WTC11 (cell line): ENCODE measurements at regions not wholly inside any gene's neighbourhood (a gene's known extent, or its start where the extent isn't known, plus 50 kb on each side); places are given as distances from the start of the nearest gene placed in this dataset.

Experiments used
- ATAC-seq: fragments of 200-7000 bp; cut with Tn5 transposase; 2 replicates; pipeline ENCODE4 v1.10.0; 2021; ENCODE audit warnings: mild to moderate bottlenecking, moderate library complexity
- CTCF ChIA-PET: fragments of 300-600 bp; sonication (Branson Sonifier 250); formaldehyde crosslinking; loops from one replicate; lab custom pipeline; 2021; ENCODE audit warnings: antibody characterized with exemption; lab: Charles Lee
- POLR2A ChIA-PET: fragments of 350-600 bp; sonication (Branson Sonifier 250); formaldehyde crosslinking; loops from one replicate; lab custom pipeline; 2021; ENCODE audit warnings: antibody characterized with exemption; lab: Charles Lee
- DNase-seq: peaks from one replicate; pipeline ENCODE4 v3.0.0; 2021; ENCODE audit warnings: low spot score
- H3K27ac Mint-ChIP-seq: 2 replicates; pipeline ENCODE4 v1.8.0; 2021; ENCODE audit warnings: mixed read lengths
- H3K27me3 Mint-ChIP-seq: 2 replicates; pipeline ENCODE4 v1.8.0; 2021; ENCODE audit warnings: low read depth, mild to moderate bottlenecking, moderate library complexity, mixed read lengths
- H3K36me3 Mint-ChIP-seq: 2 replicates; pipeline ENCODE4 v1.8.0; 2021; ENCODE audit warnings: mixed read lengths
- H3K4me1 Mint-ChIP-seq: 2 replicates; pipeline ENCODE4 v1.8.0; 2022; ENCODE audit warnings: mixed read lengths
- H3K4me3 Mint-ChIP-seq: 2 replicates; pipeline ENCODE4 v1.8.0; 2021; ENCODE audit warnings: mild to moderate bottlenecking, moderate library complexity, mixed read lengths
- H3K9me3 Mint-ChIP-seq: 2 replicates; pipeline ENCODE4 v1.8.0; 2021; ENCODE audit warnings: mixed read lengths
- CREB1 ChIP-seq: sonication (generic); formaldehyde crosslinking; IDR thresholded peaks from 2 replicates; pipeline ENCODE4 v1.8.0; 2023; ENCODE audit warnings: mild to moderate bottlenecking, missing genetic modification reagents
- GABPB1 ChIP-seq: sonication (generic); formaldehyde crosslinking; IDR thresholded peaks from 2 replicates; pipeline ENCODE4 v1.8.1; 2023; ENCODE audit warnings: mild to moderate bottlenecking, missing genetic modification reagents
- MYBL2 ChIP-seq: sonication (generic); formaldehyde crosslinking; IDR thresholded peaks from 2 replicates; pipeline ENCODE4 v1.8.1; 2023; ENCODE audit warnings: mild to moderate bottlenecking, moderate library complexity, missing genetic modification reagents
- NFE2L1 ChIP-seq: sonication (generic); formaldehyde crosslinking; IDR thresholded peaks from 2 replicates; pipeline ENCODE4 v1.8.1; 2023; ENCODE audit warnings: missing genetic modification reagents
- NFYB ChIP-seq: sonication (generic); formaldehyde crosslinking; conservative IDR thresholded peaks from 2 replicates; pipeline ENCODE4 v1.8.0; 2022; ENCODE audit warnings: low read depth, missing genetic modification reagents
- NR2C2 ChIP-seq: sonication (generic); formaldehyde crosslinking; IDR thresholded peaks from 2 replicates; pipeline ENCODE4 v1.8.0; 2022; ENCODE audit warnings: mild to moderate bottlenecking, missing genetic modification reagents
- SP1 ChIP-seq: sonication (generic); formaldehyde crosslinking; conservative IDR thresholded peaks from 2 replicates; pipeline ENCODE4 v1.8.1; 2022; ENCODE audit warnings: missing genetic modification reagents
- ZNF121 ChIP-seq: sonication (generic); formaldehyde crosslinking; IDR thresholded peaks from 2 replicates; pipeline ENCODE4 v1.8.0; 2023; ENCODE audit warnings: missing genetic modification reagents
- ZNF219 ChIP-seq: sonication (generic); formaldehyde crosslinking; IDR thresholded peaks from 2 replicates; pipeline ENCODE4 v1.8.0; 2023; ENCODE audit warnings: missing genetic modification reagents, mild to moderate bottlenecking, borderline replicate concordance
- TF ChIP-seq, protein P1 (sequence below): sonication (generic); formaldehyde crosslinking; IDR thresholded peaks from 2 replicates; pipeline ENCODE4 v1.8.1; 2023; ENCODE audit warnings: mild to moderate bottlenecking, missing genetic modification reagents, moderate library complexity
- TF ChIP-seq, protein P2 (sequence below): sonication (generic); formaldehyde crosslinking; IDR thresholded peaks from 2 replicates; pipeline ENCODE4 v1.8.1; 2023; ENCODE audit warnings: mild to moderate bottlenecking, moderate library complexity, missing genetic modification reagents
- TF ChIP-seq, protein P3 (sequence below): fragments of 250-450 bp; sonication (Bioruptor Pico); IDR thresholded peaks from 2 replicates; pipeline ENCODE4 v1.9.0; 2021; ENCODE audit warnings: mild to moderate bottlenecking
- TF ChIP-seq, protein P4 (sequence below): fragments of 250-450 bp; sonication (Bioruptor Pico); conservative IDR thresholded peaks from 2 replicates; pipeline ENCODE4 v1.9.0; 2021; ENCODE audit warnings: mild to moderate bottlenecking
- TF ChIP-seq, protein P5 (sequence below): fragments of 250-450 bp; sonication (Bioruptor Pico); IDR thresholded peaks from 2 replicates; pipeline ENCODE4 v1.9.0; 2021; ENCODE audit warnings: mild to moderate bottlenecking
- TF ChIP-seq, protein P6 (sequence below): sonication (generic); formaldehyde crosslinking; conservative IDR thresholded peaks from 2 replicates; pipeline ENCODE4 v1.8.1; 2023; ENCODE audit warnings: mild to moderate bottlenecking, low read depth, missing genetic modification reagents, moderate library complexity
- TF ChIP-seq, protein P7 (sequence below): sonication (generic); formaldehyde crosslinking; IDR thresholded peaks from 2 replicates; pipeline ENCODE4 v1.8.1; 2022; ENCODE audit warnings: low read depth, missing genetic modification reagents, borderline replicate concordance

DNA sequence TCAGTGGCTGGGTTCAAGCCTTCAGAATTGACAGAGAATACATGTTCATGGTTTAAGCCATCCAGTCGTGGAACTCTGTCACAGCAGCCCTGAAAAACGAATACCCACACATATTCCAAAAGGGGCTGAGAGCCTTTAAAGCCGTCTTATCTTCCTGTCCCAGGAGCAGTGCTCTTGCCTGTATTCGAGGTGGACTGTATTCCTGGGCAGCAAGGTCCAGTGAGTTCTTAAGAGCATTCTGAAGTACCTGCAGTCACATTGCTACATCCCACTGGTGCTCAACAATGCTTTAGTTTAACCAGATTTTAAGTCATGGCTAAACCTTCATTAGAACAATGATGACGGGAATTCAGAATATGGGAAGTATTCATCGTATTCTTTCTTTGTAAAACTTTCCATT is 380.7 kb upstream of the KLF4 start:
- peaks cover 10% of the 10 kb centered on the region; the same call in 1 of the 2 replicates for H3K27me3 Mint-ChIP-seq
- POLR2A ChIA-PET: no interaction called here
- H3K27ac Mint-ChIP-seq: no peak overlapping the region
- no peak for DNase-seq
- TF ChIP-seq, protein P1, sequence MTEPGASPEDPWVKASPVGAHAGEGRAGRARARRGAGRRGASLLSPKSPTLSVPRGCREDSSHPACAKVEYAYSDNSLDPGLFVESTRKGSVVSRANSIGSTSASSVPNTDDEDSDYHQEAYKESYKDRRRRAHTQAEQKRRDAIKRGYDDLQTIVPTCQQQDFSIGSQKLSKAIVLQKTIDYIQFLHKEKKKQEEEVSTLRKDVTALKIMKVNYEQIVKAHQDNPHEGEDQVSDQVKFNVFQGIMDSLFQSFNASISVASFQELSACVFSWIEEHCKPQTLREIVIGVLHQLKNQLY (CRISPR knock-in tag): no peak
- TF ChIP-seq GABPB1 (CRISPR knock-in tag): no peak
- no peak for TF ChIP-seq MYBL2 (CRISPR knock-in tag)
- TF ChIP-seq, protein P2, sequence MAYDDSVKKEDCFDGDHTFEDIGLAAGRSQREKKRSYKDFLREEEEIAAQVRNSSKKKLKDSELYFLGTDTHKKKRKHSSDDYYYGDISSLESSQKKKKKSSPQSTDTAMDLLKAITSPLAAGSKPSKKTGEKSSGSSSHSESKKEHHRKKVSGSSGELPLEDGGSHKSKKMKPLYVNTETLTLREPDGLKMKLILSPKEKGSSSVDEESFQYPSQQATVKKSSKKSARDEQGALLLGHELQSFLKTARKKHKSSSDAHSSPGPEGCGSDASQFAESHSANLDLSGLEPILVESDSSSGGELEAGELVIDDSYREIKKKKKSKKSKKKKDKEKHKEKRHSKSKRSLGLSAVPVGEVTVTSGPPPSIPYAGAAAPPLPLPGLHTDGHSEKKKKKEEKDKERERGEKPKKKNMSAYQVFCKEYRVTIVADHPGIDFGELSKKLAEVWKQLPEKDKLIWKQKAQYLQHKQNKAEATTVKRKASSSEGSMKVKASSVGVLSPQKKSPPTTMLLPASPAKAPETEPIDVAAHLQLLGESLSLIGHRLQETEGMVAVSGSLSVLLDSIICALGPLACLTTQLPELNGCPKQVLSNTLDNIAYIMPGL (CRISPR knock-in tag): no peak
- no peaks in the 10 kb centered on the region for H3K36me3 Mint-ChIP-seq
- ATAC-seq: no peak
- H3K4me1 Mint-ChIP-seq: peaks cover 21% of the 10 kb centered on the region
- CTCF ChIA-PET: interaction anchor here (1.0 kb wide), 1 partner anchor 445 kb away, joined by 3 read pairs; no protein-coding TSS in a partner anchor
- H3K4me3 Mint-ChIP-seq: no peak overlapping the region
- no peaks in the 10 kb centered on the region for H3K9me3 Mint-ChIP-seq

DNA sequence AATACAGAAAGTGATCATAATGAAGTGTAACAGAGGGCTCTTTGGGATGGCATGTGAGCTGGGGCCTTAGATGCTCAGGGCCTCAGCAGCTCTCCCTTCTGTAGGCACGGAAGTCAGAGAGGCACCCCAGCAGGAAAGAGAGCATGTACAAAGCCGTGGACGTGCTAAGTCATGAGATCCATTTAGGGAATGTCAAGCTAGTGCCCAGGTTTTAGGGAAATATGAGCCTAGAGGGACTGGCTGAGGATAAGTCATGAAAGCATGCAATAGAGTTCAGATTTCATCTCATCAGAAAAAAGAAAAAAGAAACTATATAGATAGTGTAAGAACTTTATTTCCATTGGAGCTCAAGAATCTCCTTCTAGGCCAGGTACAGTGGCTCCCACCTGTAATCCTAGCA is 379.5 kb upstream of the KLF4 start:
- H3K36me3 Mint-ChIP-seq: no peaks in the 10 kb centered on the region
- ChIA-PET POLR2A (no interaction called here), CTCF (no interaction called here)
- H3K27ac Mint-ChIP-seq: no peak overlapping the region
- H3K4me3 Mint-ChIP-seq: no peak overlapping the region
- H3K9me3 Mint-ChIP-seq: no peaks in the 10 kb centered on the region
- DNase-seq: no peak
- TF ChIP-seq, protein P3, sequence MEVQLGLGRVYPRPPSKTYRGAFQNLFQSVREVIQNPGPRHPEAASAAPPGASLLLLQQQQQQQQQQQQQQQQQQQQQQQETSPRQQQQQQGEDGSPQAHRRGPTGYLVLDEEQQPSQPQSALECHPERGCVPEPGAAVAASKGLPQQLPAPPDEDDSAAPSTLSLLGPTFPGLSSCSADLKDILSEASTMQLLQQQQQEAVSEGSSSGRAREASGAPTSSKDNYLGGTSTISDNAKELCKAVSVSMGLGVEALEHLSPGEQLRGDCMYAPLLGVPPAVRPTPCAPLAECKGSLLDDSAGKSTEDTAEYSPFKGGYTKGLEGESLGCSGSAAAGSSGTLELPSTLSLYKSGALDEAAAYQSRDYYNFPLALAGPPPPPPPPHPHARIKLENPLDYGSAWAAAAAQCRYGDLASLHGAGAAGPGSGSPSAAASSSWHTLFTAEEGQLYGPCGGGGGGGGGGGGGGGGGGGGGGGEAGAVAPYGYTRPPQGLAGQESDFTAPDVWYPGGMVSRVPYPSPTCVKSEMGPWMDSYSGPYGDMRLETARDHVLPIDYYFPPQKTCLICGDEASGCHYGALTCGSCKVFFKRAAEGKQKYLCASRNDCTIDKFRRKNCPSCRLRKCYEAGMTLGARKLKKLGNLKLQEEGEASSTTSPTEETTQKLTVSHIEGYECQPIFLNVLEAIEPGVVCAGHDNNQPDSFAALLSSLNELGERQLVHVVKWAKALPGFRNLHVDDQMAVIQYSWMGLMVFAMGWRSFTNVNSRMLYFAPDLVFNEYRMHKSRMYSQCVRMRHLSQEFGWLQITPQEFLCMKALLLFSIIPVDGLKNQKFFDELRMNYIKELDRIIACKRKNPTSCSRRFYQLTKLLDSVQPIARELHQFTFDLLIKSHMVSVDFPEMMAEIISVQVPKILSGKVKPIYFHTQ: no peak
- TF ChIP-seq ZNF121 (CRISPR knock-in tag): no peak
- TF ChIP-seq NFE2L1 (CRISPR knock-in tag): no peak
- TF ChIP-seq CREB1 (CRISPR knock-in tag): no peak
- TF ChIP-seq, protein P4, sequence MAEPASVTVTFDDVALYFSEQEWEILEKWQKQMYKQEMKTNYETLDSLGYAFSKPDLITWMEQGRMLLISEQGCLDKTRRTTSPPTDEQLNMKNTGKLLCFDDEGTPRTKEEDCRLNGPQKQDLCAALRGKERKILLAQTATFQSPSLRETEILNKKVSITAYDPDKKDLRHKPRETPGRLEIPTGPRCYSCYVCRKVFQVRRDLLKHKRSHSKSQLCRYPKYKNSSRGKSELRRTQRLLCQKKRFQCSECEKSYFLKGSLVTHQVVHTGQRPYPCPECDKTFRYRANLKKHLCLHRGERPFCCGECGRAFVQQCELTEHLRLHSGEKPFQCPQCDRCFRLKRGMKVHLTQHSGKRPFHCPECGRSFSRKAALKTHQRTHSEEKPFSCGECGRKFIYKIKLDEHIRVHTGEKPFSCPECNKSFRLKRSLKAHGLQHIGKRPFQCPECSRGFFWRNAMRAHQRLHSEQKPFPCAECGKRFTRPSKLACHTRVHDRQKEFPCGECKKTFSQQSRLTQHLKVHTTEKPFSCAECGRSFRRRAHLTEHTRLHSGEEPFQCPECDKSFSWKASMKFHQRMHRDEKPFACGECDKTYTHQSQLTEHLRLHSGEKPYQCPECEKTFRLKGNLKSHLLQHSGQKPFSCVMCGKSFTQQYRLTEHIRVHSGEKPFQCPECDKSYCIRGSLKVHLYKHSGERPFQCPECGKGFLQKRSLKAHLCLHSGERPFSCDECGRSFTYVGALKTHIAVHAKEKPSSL (CRISPR knock-in tag): no peak
- TF ChIP-seq NR2C2 (CRISPR knock-in tag): no peak
- TF ChIP-seq NFYB (CRISPR knock-in tag): no peak
- TF ChIP-seq, protein P5, sequence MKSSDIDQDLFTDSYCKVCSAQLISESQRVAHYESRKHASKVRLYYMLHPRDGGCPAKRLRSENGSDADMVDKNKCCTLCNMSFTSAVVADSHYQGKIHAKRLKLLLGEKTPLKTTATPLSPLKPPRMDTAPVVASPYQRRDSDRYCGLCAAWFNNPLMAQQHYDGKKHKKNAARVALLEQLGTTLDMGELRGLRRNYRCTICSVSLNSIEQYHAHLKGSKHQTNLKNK: no peak
- TF ChIP-seq, protein P6, sequence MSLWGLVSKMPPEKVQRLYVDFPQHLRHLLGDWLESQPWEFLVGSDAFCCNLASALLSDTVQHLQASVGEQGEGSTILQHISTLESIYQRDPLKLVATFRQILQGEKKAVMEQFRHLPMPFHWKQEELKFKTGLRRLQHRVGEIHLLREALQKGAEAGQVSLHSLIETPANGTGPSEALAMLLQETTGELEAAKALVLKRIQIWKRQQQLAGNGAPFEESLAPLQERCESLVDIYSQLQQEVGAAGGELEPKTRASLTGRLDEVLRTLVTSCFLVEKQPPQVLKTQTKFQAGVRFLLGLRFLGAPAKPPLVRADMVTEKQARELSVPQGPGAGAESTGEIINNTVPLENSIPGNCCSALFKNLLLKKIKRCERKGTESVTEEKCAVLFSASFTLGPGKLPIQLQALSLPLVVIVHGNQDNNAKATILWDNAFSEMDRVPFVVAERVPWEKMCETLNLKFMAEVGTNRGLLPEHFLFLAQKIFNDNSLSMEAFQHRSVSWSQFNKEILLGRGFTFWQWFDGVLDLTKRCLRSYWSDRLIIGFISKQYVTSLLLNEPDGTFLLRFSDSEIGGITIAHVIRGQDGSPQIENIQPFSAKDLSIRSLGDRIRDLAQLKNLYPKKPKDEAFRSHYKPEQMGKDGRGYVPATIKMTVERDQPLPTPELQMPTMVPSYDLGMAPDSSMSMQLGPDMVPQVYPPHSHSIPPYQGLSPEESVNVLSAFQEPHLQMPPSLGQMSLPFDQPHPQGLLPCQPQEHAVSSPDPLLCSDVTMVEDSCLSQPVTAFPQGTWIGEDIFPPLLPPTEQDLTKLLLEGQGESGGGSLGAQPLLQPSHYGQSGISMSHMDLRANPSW (CRISPR knock-in tag): no peak
- TF ChIP-seq, protein P7, sequence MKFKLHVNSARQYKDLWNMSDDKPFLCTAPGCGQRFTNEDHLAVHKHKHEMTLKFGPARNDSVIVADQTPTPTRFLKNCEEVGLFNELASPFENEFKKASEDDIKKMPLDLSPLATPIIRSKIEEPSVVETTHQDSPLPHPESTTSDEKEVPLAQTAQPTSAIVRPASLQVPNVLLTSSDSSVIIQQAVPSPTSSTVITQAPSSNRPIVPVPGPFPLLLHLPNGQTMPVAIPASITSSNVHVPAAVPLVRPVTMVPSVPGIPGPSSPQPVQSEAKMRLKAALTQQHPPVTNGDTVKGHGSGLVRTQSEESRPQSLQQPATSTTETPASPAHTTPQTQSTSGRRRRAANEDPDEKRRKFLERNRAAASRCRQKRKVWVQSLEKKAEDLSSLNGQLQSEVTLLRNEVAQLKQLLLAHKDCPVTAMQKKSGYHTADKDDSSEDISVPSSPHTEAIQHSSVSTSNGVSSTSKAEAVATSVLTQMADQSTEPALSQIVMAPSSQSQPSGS (CRISPR knock-in tag): no peak
- no peak for TF ChIP-seq SP1 (CRISPR knock-in tag)
- TF ChIP-seq ZNF219: no peak
- ATAC-seq: no peak
- peaks cover 9% of the 10 kb centered on the region; the same call in 1 of the 2 replicates for H3K27me3 Mint-ChIP-seq
- H3K4me1 Mint-ChIP-seq: peaks cover 18% of the 10 kb centered on the region
